SK-N-SH (cell line): ENCODE measurements at regions not wholly inside any gene's neighbourhood (a gene's known extent, or its start where the extent isn't known, plus 50 kb on each side); places are given as distances from the start of the nearest gene placed in this dataset.

Experiments used
- CTCF ChIA-PET: fragments of 300-600, 350-600 bp; formaldehyde crosslinking; extraction: SDS; loops from one replicate; lab custom pipeline; 2021; lab: Yijun Ruan, JAX
- POLR2A ChIA-PET: fragments of 350-600 bp; sonication (Branson Sonifier 250); formaldehyde crosslinking; extraction: SDS; loops from one replicate; lab custom pipeline; 2020; ENCODE audit warnings: antibody characterized with exemption, inconsistent platforms; lab: Yijun Ruan, JAX
- DNase-seq: peaks from one replicate; pipeline ENCODE4 v3.0.0; 2012
- H2AFZ ChIP-seq: fragments of 200-600 bp; sonication (generic); 2 replicates; pipeline ENCODE4 v1.8.1; 2016; ENCODE audit warnings: antibody characterized with exemption, mild to moderate bottlenecking, low read depth
- H3F3A ChIP-seq: fragments of 200-600 bp; sonication (generic); replicated peaks from 2 replicates; pipeline ENCODE3; 2016; ENCODE audit warnings: antibody characterized with exemption, mild to moderate bottlenecking; ENCODE audit not compliant: insufficient read depth
- H3K27ac ChIP-seq, 2 experiments: fragments of 200-500 bp in 1 of 2; fragments of 200-600 bp in 1 of 2; sonication (Bioruptor generic) in 1 of 2; sonication (generic), shearing (Covaris generic) in 1 of 2; 2 replicates each; pipeline versions ENCODE4 v1.5.1 to v1.6.1; 2014 to 2016; ENCODE audit warnings: low read depth in 2 of 2, inconsistent platforms in 1 of 2, low read length in 1 of 2, mild to moderate bottlenecking in 1 of 2, mixed read lengths in 1 of 2
- H3K27me3 ChIP-seq: fragments of 200-600 bp; sonication (generic), shearing (Covaris generic); 2 replicates; pipeline ENCODE4 v1.6.1; 2016; ENCODE audit warnings: mixed run types; ENCODE audit not compliant: insufficient read depth
- H3K36me3 ChIP-seq, 2 experiments: fragments of 200-500 bp in 1 of 2; fragments of 200-600 bp in 1 of 2; sonication (Bioruptor generic) in 1 of 2; sonication (generic) in 1 of 2; replicated peaks in 1 of 2; 2 replicates each; pipeline versions ENCODE3 to v1.5.1; 2014 to 2016; ENCODE audit warnings: low read length in 1 of 2, mild to moderate bottlenecking in 1 of 2; ENCODE audit not compliant: insufficient read depth in 2 of 2, control insufficient read depth in 1 of 2
- H3K4me1 ChIP-seq, 2 experiments: fragments of 200-500 bp in 1 of 2; fragments of 200-600 bp in 1 of 2; sonication (Bioruptor generic) in 1 of 2; sonication (generic), shearing (Covaris generic) in 1 of 2; 2 replicates each; pipeline versions ENCODE4 v1.5.1 to v1.6.1; 2014 to 2016; ENCODE audit warnings: low read depth in 1 of 2, low read length in 1 of 2, mixed run types in 1 of 2; ENCODE audit not compliant: insufficient read depth in 2 of 2, control insufficient read depth in 1 of 2
- H3K4me2 ChIP-seq: fragments of 200-600 bp; sonication (generic), shearing (Covaris generic); 2 replicates; pipeline ENCODE4 v1.6.1; 2017; ENCODE audit warnings: mixed run types
- H3K4me3 ChIP-seq, 2 experiments: fragments of 200-500 bp in 1 of 2; fragments of 200-600 bp in 1 of 2; sonication (Bioruptor generic) in 1 of 2; sonication (generic), shearing (Covaris generic) in 1 of 2; 2 replicates each; pipeline versions ENCODE4 v1.5.1 to v1.8.1; 2014 to 2016; ENCODE audit warnings: low read depth in 2 of 2, inconsistent platforms in 1 of 2, low read length in 1 of 2, mild to moderate bottlenecking in 1 of 2, mixed read lengths in 1 of 2, moderate library complexity in 1 of 2
- H3K79me2 ChIP-seq: fragments of 200-600 bp; sonication (generic); 2 replicates; pipeline ENCODE4 v1.8.1; 2017; ENCODE audit warnings: mild to moderate bottlenecking; ENCODE audit not compliant: insufficient read depth
- H3K9ac ChIP-seq: fragments of 200-600 bp; sonication (generic); 2 replicates; pipeline ENCODE4 v1.6.1; 2017; ENCODE audit warnings: mixed run types
- H3K9me2 ChIP-seq: fragments of 200-600 bp; sonication (generic); 2 replicates; pipeline ENCODE4 v1.6.1; 2017; ENCODE audit warnings: mixed run types
- H3K9me3 ChIP-seq: fragments of 200-600 bp; sonication (generic); 2 replicates; pipeline ENCODE4 v1.6.1; 2017; ENCODE audit warnings: mixed run types, mild to moderate bottlenecking, moderate library complexity
- H4K20me1 ChIP-seq: fragments of 200-600 bp; sonication (generic); 2 replicates; pipeline ENCODE4 v1.6.1; 2017; ENCODE audit warnings: mild to moderate bottlenecking, mixed run types; ENCODE audit not compliant: insufficient read depth
- CHD2 ChIP-seq: fragments of 150-350 bp; IDR thresholded peaks from 2 replicates; pipeline ENCODE4 v1.6.1; 2018; ENCODE audit warnings: low read length; ENCODE audit not compliant: partially characterized antibody
- EZH2phosphoT487 ChIP-seq: fragments of 200-600 bp; sonication (generic); IDR thresholded peaks from 2 replicates; pipeline ENCODE4 v1.6.1; 2017; ENCODE audit warnings: low read depth, mixed run types, mild to moderate bottlenecking, antibody characterized with exemption, moderate library complexity, borderline replicate concordance
- FOXM1 ChIP-seq: IDR thresholded peaks from 2 replicates; pipeline ENCODE4 v1.4.0; 2012; ENCODE audit warnings: low read depth, mild to moderate bottlenecking
- JUND ChIP-seq: IDR thresholded peaks from 2 replicates; pipeline ENCODE4 v1.4.0; 2012
- MEF2A ChIP-seq: IDR thresholded peaks from 2 replicates; pipeline ENCODE4 v1.4.0; 2012; ENCODE audit warnings: low read depth, borderline replicate concordance
- MXI1 ChIP-seq: IDR thresholded peaks from 2 replicates; pipeline ENCODE4 v1.6.1; 2012; ENCODE audit warnings: mild to moderate bottlenecking, low read depth, low read length, improper control_type of control experiment
- NRF1 ChIP-seq: IDR thresholded peaks from 2 replicates; pipeline ENCODE4 v1.6.1; 2012; ENCODE audit warnings: low read depth, mild to moderate bottlenecking, low read length
- POLR2AphosphoS5 ChIP-seq: IDR thresholded peaks from 2 replicates; pipeline ENCODE4 v1.6.1; 2012; ENCODE audit warnings: low read depth, low read length
- RAD21 ChIP-seq: IDR thresholded peaks from 2 replicates; pipeline ENCODE4 v1.6.1; 2012; ENCODE audit warnings: mild to moderate bottlenecking, low read length
- RFX5 ChIP-seq: IDR thresholded peaks from 2 replicates; pipeline ENCODE4 v1.6.1; 2012; ENCODE audit warnings: mild to moderate bottlenecking, improper control_type of control experiment, low read length
- RXRA ChIP-seq: IDR thresholded peaks from 2 replicates; pipeline ENCODE4 v1.4.0; 2012; ENCODE audit warnings: low read depth, mild to moderate bottlenecking, borderline replicate concordance
- SIN3A ChIP-seq: IDR thresholded peaks from 2 replicates; pipeline ENCODE4 v1.6.1; 2012; ENCODE audit warnings: low read depth, mild to moderate bottlenecking, low read length, moderate library complexity, borderline replicate concordance
- SMC3 ChIP-seq: IDR thresholded peaks from 2 replicates; pipeline ENCODE4 v1.6.1; 2012; ENCODE audit warnings: low read depth, low read length, improper control_type of control experiment
- TAF1 ChIP-seq: IDR thresholded peaks from 2 replicates; pipeline ENCODE4 v1.6.1; 2012; ENCODE audit warnings: low read depth, mild to moderate bottlenecking, low read length, moderate library complexity, borderline replicate concordance
- TEAD4 ChIP-seq: IDR thresholded peaks from 2 replicates; pipeline ENCODE4 v1.4.0; 2012; ENCODE audit warnings: mild to moderate bottlenecking, borderline replicate concordance; ENCODE audit not compliant: insufficient read depth
- USF1 ChIP-seq: IDR thresholded peaks from 2 replicates; pipeline ENCODE4 v1.4.0; 2012; ENCODE audit warnings: low read depth, borderline replicate concordance
- YY1 ChIP-seq: IDR thresholded peaks from 2 replicates; pipeline ENCODE4 v1.4.0; 2012; ENCODE audit warnings: low read depth, mild to moderate bottlenecking
- ZBTB33 ChIP-seq: IDR thresholded peaks from 2 replicates; pipeline ENCODE4 v1.4.0; 2012; ENCODE audit warnings: low read depth, borderline replicate concordance
- WGBS: methylation state at CpG from one replicate; pipeline ENCODE4 v1.1.6; 2017; ENCODE audit warnings: low lambda C conversion rate; 5-methylcytosine and 5-hydroxymethylcytosine counted together
- TF ChIP-seq, protein P1 (sequence below): fragments of 200-600 bp; sonication (generic); IDR thresholded peaks from 2 replicates; pipeline ENCODE4 v1.6.1; 2017; ENCODE audit warnings: antibody characterized with exemption, mild to moderate bottlenecking, moderate library complexity
- TF ChIP-seq, protein P2 (sequence below): IDR thresholded peaks from 2 replicates; pipeline ENCODE4 v1.6.1; 2012; ENCODE audit warnings: mild to moderate bottlenecking, low read depth, low read length, moderate library complexity

- Histone ChIP-seq H3K4me2 (no peak overlapping the region), H3K9me2 (no peaks in the 10 kb centered on the region), H3K27ac (no peak overlapping the region), H3K79me2 (no peaks in the 10 kb centered on the region), H2AFZ (no peak overlapping the region), H3K4me3 (no peak overlapping the region), H3K36me3 (no peaks in the 10 kb centered on the region), H3K4me1 (peaks cover 0 to 10% of the 10 kb centered on the region in 2 experiments; a peak in 2 of 4 replicates), H3K9me3 (no peaks in the 10 kb centered on the region), H3K9ac (no peak overlapping the region), H3K27me3 (no peaks in the 10 kb centered on the region), H3F3A (no peaks in the 10 kb centered on the region), H4K20me1 (no peaks in the 10 kb centered on the region)
- TF ChIP-seq NRF1 (no peak), RFX5 (no peak), EZH2phosphoT487 (no peak), TAF1 (no peak), MXI1 (no peak), POLR2AphosphoS5 (no peak), RXRA (no peak), MEF2A (no peak), USF1 (no peak), TEAD4 (no peak), CHD2 (no peak), SMC3 (no peak), JUND (no peak), FOXM1 (no peak), RAD21 (no peak), SIN3A (no peak), ZBTB33 (no peak), YY1 (no peak)
- TF ChIP-seq, protein P1, sequence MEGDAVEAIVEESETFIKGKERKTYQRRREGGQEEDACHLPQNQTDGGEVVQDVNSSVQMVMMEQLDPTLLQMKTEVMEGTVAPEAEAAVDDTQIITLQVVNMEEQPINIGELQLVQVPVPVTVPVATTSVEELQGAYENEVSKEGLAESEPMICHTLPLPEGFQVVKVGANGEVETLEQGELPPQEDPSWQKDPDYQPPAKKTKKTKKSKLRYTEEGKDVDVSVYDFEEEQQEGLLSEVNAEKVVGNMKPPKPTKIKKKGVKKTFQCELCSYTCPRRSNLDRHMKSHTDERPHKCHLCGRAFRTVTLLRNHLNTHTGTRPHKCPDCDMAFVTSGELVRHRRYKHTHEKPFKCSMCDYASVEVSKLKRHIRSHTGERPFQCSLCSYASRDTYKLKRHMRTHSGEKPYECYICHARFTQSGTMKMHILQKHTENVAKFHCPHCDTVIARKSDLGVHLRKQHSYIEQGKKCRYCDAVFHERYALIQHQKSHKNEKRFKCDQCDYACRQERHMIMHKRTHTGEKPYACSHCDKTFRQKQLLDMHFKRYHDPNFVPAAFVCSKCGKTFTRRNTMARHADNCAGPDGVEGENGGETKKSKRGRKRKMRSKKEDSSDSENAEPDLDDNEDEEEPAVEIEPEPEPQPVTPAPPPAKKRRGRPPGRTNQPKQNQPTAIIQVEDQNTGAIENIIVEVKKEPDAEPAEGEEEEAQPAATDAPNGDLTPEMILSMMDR: no peak
- TF ChIP-seq, protein P2, sequence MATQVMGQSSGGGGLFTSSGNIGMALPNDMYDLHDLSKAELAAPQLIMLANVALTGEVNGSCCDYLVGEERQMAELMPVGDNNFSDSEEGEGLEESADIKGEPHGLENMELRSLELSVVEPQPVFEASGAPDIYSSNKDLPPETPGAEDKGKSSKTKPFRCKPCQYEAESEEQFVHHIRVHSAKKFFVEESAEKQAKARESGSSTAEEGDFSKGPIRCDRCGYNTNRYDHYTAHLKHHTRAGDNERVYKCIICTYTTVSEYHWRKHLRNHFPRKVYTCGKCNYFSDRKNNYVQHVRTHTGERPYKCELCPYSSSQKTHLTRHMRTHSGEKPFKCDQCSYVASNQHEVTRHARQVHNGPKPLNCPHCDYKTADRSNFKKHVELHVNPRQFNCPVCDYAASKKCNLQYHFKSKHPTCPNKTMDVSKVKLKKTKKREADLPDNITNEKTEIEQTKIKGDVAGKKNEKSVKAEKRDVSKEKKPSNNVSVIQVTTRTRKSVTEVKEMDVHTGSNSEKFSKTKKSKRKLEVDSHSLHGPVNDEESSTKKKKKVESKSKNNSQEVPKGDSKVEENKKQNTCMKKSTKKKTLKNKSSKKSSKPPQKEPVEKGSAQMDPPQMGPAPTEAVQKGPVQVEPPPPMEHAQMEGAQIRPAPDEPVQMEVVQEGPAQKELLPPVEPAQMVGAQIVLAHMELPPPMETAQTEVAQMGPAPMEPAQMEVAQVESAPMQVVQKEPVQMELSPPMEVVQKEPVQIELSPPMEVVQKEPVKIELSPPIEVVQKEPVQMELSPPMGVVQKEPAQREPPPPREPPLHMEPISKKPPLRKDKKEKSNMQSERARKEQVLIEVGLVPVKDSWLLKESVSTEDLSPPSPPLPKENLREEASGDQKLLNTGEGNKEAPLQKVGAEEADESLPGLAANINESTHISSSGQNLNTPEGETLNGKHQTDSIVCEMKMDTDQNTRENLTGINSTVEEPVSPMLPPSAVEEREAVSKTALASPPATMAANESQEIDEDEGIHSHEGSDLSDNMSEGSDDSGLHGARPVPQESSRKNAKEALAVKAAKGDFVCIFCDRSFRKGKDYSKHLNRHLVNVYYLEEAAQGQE: no peak
- 90% methylated on average over 4 of the region's 4 CpGs for WGBS
- ChIA-PET CTCF (interaction anchor here (1.4 kb wide), 1 partner anchor 19 kb away, joined by 4 read pairs; no protein-coding TSS in a partner anchor), POLR2A (no interaction called here)
- DNase-seq: no peak
These were observed 197.6 kb downstream of the HDGFL1 start for GRCh38 chr6:22766979-22767378.
